ENCODE measurements at regions not wholly inside any gene's neighbourhood (a gene's known extent, or its start where the extent isn't known, plus 50 kb on each side); places are given as distances from the start of the nearest gene placed in this dataset.

- Histone ChIP-seq H2AFZ (ENCODE audit: low read depth, low read length, severe bottlenecking) (no peak overlapping the region), H3K79me2 (ENCODE audit: insufficient read depth, low read length) (no peaks in the 10 kb centered on the region), H3K4me2 (ENCODE audit: low read depth, low read length, poor library complexity, severe bottlenecking) (no peak overlapping the region), H3K4me3 (ENCODE audit: insufficient read depth, low read length, poor library complexity, severe bottlenecking) (no peak overlapping the region), H3K9me3 (ENCODE audit: insufficient read depth, low read length) (no peaks in the 10 kb centered on the region), H3K27me3 (ENCODE audit: low read length) (no peaks in the 10 kb centered on the region), H3K9ac (ENCODE audit: low read length) (no peak overlapping the region), H3K36me3 (ENCODE audit: low read length) (no peaks in the 10 kb centered on the region), H4K20me1 (ENCODE audit: low read depth, low read length) (no peaks in the 10 kb centered on the region), H3F3A (ENCODE audit: insufficient read depth) (no peaks in the 10 kb centered on the region), H3K27ac (ENCODE audit: low read depth, low read length) (no peak overlapping the region), H3K9me2 (replicated peaks; ENCODE audit: insufficient read depth, low read length) (no peaks in the 10 kb centered on the region)
- TF ChIP-seq EZH2phosphoT487 (conservative IDR thresholded peaks at IDR 0.05; ENCODE audit: low read length) (no peak), CTCF (IDR thresholded peaks at IDR 0.05; ENCODE audit: insufficient read depth, low read length, poor library complexity, severe bottlenecking) (no peak)
Observed at GRCh38 chr2:128642821-128643220, 324.2 kb upstream of the HS6ST1 start.

GRCh38 chr2:128643221-128644065 lies 324.8 kb upstream of the HS6ST1 start:
- Histone ChIP-seq H2AFZ (ENCODE audit: low read depth, low read length, severe bottlenecking) (no peak overlapping the region), H3K36me3 (ENCODE audit: low read length) (no peaks in the 10 kb centered on the region), H4K20me1 (ENCODE audit: low read depth, low read length) (no peaks in the 10 kb centered on the region), H3F3A (ENCODE audit: insufficient read depth) (no peaks in the 10 kb centered on the region), H3K27me3 (ENCODE audit: low read length) (no peaks in the 10 kb centered on the region), H3K9me2 (replicated peaks; ENCODE audit: insufficient read depth, low read length) (no peaks in the 10 kb centered on the region), H3K27ac (ENCODE audit: low read depth, low read length) (no peak overlapping the region), H3K9me3 (ENCODE audit: insufficient read depth, low read length) (no peaks in the 10 kb centered on the region), H3K9ac (ENCODE audit: low read length) (no peak overlapping the region), H3K4me3 (ENCODE audit: insufficient read depth, low read length, poor library complexity, severe bottlenecking) (no peak overlapping the region), H3K79me2 (ENCODE audit: insufficient read depth, low read length) (no peaks in the 10 kb centered on the region), H3K4me2 (ENCODE audit: low read depth, low read length, poor library complexity, severe bottlenecking) (no peak overlapping the region)
- TF ChIP-seq CTCF (IDR thresholded peaks at IDR 0.05; ENCODE audit: insufficient read depth, low read length, poor library complexity, severe bottlenecking) (no peak), EZH2phosphoT487 (conservative IDR thresholded peaks at IDR 0.05; ENCODE audit: low read length) (no peak)

GRCh38 chr2:128644156-128644555 lies 325.5 kb upstream of the HS6ST1 start:
- H3K9me2 ChIP-seq (replicated peaks; ENCODE audit: insufficient read depth, low read length) = no peaks in the 10 kb centered on the region
- H3K9me3 ChIP-seq (ENCODE audit: insufficient read depth, low read length) = no peaks in the 10 kb centered on the region
- no peak overlapping the region for H2AFZ ChIP-seq (ENCODE audit: low read depth, low read length, severe bottlenecking)
- no peak overlapping the region for H3K4me2 ChIP-seq (ENCODE audit: low read depth, low read length, poor library complexity, severe bottlenecking)
- no peaks in the 10 kb centered on the region for H3K36me3 ChIP-seq (ENCODE audit: low read length)
- H3K4me3 ChIP-seq (ENCODE audit: insufficient read depth, low read length, poor library complexity, severe bottlenecking) = no peak overlapping the region
- H3K79me2 ChIP-seq (ENCODE audit: insufficient read depth, low read length) = no peaks in the 10 kb centered on the region
- H3K9ac ChIP-seq (ENCODE audit: low read length) = no peak overlapping the region
- no peaks in the 10 kb centered on the region for H3K27me3 ChIP-seq (ENCODE audit: low read length)
- H3K27ac ChIP-seq (ENCODE audit: low read depth, low read length) = no peak overlapping the region
- TF ChIP-seq EZH2phosphoT487 (conservative IDR thresholded peaks at IDR 0.05; ENCODE audit: low read length) = no peak
- no peaks in the 10 kb centered on the region for H4K20me1 ChIP-seq (ENCODE audit: low read depth, low read length)
- H3F3A ChIP-seq (ENCODE audit: insufficient read depth) = no peaks in the 10 kb centered on the region

- no peaks in the 10 kb centered on the region for H3K79me2 ChIP-seq (ENCODE audit: insufficient read depth, low read length)
- no peak overlapping the region for H3K9ac ChIP-seq (ENCODE audit: low read length)
- no peaks in the 10 kb centered on the region for H3K36me3 ChIP-seq (ENCODE audit: low read length)
- H2AFZ ChIP-seq (ENCODE audit: low read depth, low read length, severe bottlenecking) = no peak overlapping the region
- H3F3A ChIP-seq (ENCODE audit: insufficient read depth) = no peaks in the 10 kb centered on the region
- TF ChIP-seq CTCF (IDR thresholded peaks at IDR 0.05; ENCODE audit: insufficient read depth, low read length, poor library complexity, severe bottlenecking) (no peak), EZH2phosphoT487 (conservative IDR thresholded peaks at IDR 0.05; ENCODE audit: low read length) (no peak)
- H4K20me1 ChIP-seq (ENCODE audit: low read depth, low read length) = no peaks in the 10 kb centered on the region
- no peak overlapping the region for H3K4me2 ChIP-seq (ENCODE audit: low read depth, low read length, poor library complexity, severe bottlenecking)
- H3K9me3 ChIP-seq (ENCODE audit: insufficient read depth, low read length) = no peaks in the 10 kb centered on the region
- H3K4me3 ChIP-seq (ENCODE audit: insufficient read depth, low read length, poor library complexity, severe bottlenecking) = no peak overlapping the region
- H3K9me2 ChIP-seq (replicated peaks; ENCODE audit: insufficient read depth, low read length) = no peaks in the 10 kb centered on the region
- H3K27me3 ChIP-seq (ENCODE audit: low read length) = no peaks in the 10 kb centered on the region
- H3K27ac ChIP-seq (ENCODE audit: low read depth, low read length) = no peak overlapping the region
Observed at GRCh38 chr2:128644718-128645256, 326.1 kb upstream of the HS6ST1 start.
